Activated CD4-positive, CD25-positive, alpha-beta regulatory T cell (primary cell): ENCODE measurements at regions not wholly inside any gene's neighbourhood (a gene's known extent, or its start where the extent isn't known, plus 50 kb on each side); places are given as distances from the start of the nearest gene placed in this dataset.

Experiments used
- DNase-seq, 4 experiments: peaks; one replicate each; lab custom pipeline; 2025; lab: John Stamatoyannopoulos, UW

DNA sequence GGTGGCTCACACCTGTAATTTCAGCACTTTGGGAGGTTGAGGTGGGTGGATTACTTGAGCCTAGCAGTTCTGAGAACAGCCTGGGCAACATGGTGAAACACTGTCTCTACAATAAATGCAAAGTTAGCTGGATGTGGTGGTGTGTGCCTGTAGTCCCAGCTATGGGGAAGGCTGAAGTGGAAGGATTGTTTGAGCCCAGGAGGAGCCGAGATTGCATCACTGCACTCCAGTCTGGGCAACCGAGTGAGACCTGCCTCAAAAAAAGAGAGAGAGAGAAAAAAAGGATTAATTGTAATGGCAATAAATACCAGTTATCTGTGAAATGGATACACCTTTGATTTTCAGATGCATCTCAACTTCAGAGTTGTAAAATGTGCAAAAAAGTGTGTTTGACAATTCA is 58.8 kb downstream of the SPRY1 start:
- no peak for DNase-seq

DNA sequence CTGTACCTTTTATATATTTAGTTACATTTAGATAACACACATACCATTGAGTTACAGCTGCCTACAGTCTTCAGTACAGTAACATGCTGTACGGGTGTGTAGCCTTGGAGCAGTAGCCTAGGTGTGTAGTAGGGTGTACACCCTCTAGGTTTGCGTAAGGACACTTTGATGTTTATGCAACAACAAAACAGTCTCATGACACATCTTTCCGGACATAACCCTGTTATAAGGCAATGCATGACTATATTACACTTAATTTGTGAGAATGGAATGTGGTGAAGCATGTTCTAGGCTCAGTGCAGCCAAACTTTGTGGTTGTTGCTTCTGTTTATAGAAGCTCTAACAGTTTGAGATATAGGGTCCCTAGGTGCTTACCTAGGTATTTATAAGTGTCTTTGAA is 65.4 kb downstream of the SPRY1 start:
- no peak for DNase-seq

DNA sequence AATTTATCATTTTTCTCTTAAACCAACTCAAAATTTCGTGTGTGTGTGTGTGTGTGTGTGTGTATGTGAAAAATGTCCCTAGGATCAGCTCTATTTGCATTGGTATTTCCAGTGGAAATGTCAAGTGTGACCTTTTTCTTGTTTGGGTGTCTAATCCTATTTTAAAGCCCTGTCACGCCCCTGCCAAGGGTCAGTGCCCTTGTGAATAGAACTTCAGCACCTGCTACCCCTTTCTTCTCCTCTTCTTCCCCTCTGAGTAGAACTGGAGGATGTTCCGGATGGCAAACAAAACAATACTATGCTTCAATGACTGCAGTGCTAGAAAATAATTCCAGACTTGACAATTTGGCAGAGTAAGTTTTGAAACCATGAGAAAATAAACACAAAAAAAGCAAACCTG is 67.3 kb downstream of the SPRY1 start:
- no peak for DNase-seq

DNA sequence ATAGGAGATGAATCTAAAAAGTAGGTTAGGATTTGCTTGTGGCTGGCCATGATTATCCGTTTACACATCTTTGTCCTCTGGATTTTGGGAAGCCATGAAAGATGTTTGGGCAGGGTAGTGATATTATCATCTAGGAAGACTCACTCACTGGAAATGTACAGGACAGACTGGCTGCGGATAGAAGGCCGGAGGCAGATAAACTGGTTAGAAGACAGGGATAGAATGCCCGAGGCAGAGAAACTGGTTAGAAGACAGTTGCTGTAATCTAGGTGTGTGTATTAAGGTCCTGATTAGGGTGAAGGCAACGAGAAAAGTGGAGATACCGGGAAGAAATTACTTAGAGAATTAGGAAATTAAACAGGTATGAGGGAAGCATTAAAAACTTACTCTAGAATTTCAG is 68.8 kb downstream of the SPRY1 start:
- DNase-seq, result no peak

DNA sequence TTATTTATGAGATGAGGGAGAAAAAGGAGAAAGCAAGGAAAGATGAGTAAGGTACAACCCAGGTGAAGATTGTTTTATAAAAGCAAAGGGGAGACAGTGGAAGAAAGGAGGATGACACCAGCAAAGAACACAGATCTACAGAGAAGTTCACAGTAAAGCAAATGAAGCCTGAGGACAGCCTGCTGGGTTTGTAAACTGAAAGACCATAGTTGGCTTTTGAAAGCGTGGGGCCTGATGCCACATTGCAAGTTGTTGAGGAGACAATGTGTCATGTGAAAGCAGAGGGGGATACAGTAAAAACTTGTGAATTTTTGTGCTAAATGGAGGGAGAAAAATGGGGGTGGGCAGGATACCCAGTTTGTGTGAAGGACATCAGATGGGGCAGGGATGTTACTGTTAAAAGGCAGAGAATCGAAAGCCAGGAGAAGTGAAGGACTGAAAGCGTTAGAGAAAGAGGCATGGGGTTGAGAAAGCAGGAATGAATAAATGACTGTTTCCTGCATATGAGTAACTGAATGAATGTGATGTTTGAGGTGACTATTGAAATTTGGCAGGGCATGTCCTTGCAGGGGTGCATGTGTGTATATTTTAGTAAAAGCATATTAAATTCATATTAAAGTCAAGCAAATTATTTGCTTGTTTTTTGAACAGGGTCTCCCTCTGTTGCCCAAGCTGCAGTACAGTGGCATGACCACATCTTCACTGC is 69.6 kb downstream of the SPRY1 start:
- DNase-seq, result no peak

DNA sequence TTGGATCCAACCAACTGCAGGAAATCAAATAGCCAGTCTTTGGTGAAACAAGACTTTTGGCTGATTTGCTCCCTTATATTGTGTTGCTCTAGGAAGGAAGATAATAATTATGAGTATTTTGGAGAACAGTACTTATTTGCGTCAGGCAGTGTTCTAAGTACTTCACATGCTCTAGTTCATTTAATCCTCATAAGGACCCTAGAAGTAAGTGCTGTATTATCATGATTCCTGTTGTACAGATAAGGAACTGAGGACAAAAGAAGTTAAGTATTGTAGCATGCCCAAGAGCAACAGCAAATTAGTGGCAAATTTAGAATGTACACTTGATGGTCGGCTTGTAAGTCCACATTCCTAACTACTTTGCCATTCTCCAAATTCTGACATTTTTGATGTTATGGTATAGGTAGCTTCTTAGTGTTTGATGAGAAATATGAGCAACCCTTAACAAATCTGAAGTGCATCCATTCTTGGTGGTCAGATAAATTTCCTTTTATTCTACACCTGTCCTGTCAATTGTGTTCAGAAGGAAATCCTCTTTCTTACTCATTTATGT is 72.0 kb downstream of the SPRY1 start:
- no peak for DNase-seq

DNA sequence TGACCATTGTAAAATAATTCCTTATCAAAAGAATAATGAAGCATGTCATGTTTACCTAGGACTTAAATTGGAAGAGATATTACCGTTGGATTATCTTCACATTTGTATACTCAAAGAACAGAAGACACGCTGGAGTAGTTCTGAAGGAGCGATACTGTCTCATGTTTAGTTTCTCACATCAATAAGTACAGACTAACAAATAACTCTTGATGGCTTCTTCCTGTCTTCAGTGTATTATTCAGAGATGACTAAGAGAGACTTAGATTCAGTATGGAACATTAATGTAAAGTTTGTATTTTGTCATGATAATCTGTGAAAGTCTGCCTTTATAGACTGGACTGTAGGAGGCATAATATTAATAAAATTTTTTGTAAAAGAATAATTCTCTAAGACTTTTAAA is 72.7 kb downstream of the SPRY1 start:
- no peak for DNase-seq

DNA sequence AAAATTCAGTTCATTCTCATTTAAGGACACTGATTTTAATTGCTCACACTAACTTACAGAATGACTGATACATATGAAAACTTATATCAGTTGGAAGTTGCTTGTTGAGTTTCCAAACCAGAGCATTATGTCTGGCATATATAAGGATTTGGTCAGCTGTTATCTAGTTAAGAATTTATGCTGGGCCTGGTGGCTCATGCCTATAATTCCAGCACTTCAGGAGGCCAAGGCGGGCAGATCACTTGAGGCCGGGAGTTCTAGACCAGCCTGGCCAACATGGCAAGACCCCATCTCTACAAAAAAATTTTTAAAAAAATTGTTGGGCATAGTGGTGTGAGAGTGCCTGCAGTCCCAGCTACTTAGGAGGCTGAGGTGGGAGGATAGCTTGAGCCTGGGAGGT is 73.1 kb downstream of the SPRY1 start:
- DNase-seq, result no peak

DNA sequence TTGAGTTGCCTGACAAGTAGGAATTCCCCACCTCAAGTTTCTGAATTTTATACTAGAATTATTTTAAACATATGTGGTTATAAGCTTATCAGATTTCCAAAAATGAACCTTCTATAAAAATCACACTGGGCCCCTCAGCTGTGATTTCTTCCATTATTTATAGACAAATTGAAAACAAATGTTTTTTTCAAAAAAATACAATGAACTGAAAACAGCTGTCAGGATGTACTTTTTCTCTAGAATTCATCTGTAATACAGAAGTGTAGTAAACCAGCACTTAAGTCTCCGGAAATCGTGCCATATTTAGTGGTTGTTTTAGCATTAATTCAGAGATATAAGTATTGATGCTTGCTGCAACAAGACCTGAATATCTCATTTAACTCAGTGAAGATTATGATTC is 74.0 kb downstream of the SPRY1 start:
- no peak for DNase-seq

DNA sequence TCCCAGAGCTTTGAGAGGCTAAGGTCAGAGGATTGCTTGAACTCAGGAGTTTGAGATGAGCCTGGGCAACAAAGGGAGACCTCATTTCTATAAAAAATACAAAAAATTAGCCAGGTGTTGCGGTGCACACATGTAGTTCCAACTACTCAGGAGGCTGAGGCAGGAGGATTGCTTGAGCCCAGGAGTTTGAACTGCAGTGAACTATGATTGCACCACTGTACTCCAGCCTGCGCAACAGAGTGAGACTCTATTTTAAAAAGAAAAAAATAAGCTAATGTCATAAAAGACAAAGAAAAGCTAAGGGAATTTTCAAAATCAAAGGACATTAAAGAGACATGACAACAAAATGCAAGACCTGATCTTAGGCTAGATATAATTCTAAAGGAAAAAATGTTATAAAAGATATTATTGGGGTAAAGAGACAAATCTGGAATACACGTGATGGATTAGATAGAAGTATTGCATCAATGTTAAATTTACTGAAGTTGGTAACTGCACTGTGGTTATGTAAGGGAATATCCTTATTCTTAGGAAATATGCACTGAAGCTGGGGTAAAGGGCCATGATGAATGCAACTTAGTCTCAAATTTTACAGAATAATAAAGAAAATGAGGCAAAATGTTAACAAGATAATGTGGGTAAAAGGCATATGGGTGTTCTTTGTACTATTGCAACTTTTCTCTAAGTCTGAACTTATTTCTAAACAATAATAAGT is 75.2 kb downstream of the SPRY1 start:
- DNase-seq, result no peak

DNA sequence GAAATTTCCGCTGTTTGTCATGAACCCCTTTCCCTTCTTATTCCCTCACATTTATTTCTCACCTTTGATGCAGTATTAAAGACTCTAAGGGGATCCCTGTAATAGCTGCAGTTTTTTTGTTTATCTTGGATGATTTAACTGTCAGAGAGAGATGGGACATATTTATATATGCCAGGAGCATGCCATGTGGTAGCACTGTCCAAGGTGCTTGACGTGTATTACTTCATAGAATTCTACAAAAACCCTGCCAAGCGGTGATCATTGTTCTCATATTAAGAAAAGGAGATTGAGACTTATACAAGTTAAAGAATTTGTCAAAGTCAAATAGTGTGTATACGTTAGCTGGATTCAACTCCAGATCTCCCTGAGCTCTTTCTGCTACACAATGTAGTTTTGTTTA is 78.2 kb downstream of the SPRY1 start:
- DNase-seq, result no peak

DNA sequence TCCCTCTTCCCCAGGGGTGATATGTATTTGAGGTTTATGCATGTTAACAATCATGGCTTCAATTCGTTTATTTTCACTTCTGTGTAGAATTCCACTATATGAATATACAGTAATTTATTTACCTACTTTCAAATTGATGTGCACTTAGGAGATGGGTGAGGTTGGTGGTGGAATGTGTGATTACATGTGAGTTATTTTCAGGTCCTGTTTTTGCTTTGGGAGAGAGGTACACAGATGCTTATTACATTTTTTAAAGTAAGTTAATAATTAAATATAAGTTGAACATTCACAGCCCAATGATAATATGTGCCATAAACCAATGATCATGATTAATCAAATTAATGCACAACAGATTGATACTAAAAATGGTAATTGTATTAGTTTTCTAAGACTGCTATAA is 79.5 kb downstream of the SPRY1 start:
- no peak for DNase-seq

DNA sequence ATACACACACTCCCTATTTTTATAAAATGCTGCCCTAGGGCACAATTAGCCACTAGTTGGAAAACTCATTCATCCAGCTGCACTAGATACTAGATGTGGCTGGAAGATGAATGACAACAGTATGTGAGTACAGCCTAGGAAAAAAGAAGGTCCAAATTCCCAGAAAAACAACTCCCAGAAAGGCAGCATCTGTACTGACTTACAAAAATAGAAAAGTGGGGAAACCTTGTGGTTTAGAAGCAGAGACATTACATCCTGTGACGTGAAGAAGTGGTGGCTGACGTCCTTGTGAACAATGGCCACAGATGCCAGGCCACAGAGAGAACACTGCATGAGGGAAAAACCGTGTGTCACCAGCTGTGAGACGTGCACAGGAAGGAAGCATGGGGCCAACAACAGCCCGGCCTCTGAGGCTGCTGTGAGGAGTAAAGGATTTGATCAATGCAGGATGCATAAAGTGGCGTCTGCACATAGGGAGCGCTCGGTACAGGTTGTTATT is 81.2 kb downstream of the SPRY1 start:
- no peak for DNase-seq

DNA sequence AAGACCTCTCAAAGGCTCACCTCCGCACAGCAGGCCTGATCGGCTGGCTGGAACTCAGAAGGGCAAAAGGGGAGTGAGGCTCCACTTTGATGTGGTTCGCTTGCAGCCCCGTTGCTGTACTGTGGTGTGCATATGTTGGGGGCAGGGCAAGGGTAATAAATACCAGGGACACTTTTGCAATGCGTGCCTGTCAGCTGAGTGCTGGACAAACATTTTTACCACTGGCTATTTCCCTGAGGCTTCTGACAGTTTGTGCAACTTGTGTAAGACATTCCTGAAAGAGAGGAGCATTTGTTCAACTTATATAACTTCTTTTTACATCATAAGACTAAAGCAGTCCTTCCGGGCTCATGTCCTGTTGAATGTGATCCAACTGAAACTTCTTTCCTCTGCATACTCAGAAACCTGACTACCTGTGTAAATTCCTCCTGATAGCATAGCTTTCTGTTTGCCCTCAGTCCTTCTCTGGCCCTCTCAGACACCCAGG is 82.3 kb downstream of the SPRY1 start:
- DNase-seq, result no peak

DNA sequence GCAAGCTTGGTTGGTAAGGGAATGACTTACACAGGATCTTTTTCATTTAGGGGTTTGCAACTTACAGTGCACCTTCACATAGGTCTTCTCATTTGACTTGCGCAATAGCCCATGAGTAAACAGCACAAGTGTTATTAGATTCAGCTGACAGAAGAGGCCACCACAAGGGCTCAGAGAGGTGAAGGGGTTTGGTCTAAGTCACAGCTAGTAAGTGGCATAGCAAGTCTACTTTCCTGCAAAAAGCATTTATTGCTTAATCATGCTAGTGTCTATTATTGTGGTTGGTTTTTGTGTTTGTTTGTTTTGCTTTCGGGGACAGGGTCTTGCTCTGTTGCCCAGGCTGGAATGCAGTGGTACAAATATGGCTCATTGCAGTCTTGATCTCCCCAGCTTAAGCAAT is 83.3 kb downstream of the SPRY1 start:
- DNase-seq, result no peak

DNA sequence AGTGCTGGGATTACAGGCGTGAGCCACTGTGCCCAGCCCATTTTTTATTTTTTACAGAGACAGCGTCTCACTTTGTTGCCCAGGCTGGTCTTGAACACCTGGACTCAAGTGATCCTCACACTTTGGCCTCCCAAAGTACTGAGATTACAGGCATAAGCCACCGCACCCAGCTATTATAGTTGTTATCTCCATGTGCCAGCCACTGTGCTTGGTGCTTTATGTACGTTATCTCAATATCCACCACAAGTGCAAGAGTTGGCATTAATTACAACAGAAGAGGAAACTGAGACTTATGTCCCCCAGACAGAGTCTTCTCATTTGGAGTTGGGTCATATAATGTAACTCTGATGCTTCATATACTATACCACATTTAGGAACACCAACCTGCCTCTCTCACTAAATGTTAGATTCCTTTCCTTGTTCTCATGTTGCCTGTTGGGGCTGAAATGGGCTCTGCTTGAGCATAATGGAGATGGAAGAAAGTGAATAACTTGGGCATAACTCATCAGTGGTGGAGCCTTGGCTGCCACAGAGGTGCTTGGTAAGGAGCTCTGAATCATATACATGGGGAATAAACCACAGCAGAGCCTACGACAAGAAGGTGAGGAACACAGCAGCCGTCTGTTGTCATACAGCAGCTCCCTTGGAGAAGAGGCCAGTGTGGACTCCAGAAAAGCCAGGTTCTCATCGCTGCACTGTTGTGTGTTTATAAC is 84.3 kb downstream of the SPRY1 start:
- no peak for DNase-seq

DNA sequence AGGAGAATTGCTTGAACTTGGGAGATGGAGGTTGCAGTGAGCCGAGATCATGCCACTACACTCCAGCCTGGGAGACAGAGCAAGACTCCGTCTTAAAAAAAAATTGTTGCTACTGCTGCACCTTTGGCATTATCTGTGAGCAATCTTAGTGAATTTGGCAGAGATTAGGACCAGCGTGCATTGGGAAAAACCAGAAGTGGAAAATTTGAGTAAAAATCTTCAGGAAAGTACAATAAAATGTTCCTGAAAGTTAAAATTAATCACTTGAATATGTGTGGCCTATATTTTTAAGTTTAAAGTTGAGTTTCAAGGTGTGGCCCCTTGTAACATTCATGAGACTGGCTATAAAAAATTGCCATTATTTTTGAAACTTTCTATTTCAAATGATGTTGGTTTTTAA is 85.1 kb downstream of the SPRY1 start:
- DNase-seq, result no peak

DNA sequence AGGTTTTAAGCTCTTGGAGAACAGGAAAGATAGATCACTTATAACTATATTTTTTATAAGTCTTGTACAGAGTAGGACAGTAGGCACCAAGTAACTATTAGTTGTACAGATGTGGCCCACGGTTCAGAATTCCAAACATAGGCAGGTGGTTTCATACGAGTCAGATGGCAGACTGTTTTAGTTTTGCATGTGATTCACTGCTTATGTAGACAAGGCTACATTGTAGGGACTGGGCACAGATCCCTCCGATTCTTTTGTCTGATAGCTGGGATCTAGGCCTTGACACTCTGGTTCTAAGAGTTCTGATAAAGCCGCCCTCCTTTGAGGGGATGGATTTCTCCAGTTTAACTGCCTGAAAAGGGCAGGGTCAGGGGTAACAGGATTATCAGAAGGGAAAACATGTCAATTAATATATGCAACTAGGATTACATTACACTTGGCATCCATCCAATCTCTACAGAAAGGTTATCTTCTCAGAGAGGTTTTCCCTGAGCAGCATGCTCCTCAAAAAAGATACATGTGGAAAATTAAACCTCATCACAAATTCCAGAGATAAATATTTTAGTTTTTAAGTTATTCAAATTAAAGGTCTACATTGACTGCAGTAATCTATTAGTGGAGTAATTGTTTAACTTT is 87.8 kb downstream of the SPRY1 start:
- no peak for DNase-seq

DNA sequence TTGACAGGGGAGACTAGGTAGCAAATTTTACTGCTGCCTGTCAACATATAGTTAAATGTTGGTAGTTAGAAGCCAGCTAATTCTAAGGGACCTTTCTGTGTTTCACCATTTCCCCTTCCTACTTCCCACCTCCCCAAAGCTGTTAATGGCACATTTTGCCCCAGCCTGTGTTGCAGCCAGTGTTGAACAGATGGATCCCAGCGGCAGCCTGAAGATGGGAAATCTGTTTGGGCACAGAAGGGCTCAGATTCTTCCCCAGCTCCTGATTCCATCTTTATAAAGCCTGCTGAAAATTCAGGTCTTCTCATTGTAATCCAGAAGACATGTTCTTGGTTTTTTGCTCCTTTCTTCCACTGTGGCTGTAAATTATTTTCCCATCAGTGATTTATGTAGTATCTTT is 89.0 kb downstream of the SPRY1 start:
- no peak for DNase-seq

DNA sequence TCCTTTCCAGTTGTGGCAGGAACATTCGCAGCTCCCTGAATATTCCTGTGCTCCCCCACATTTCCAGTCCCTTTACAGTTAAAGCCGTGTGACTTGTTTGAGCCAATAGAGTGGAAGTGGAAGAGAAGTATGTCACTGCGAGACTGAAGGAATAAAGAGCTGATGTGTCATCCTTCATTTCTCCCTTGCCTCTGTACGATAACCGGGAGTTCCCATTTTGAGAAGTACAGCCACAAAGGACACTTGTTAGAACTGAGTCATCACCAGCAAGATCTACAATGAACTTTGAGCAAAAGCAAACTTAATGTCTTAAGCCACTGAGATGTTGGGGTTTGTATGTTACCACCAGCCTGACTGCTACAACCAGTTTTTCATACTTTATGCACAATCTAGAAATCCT is 92.3 kb downstream of the SPRY1 start:
- DNase-seq, result no peak

DNA sequence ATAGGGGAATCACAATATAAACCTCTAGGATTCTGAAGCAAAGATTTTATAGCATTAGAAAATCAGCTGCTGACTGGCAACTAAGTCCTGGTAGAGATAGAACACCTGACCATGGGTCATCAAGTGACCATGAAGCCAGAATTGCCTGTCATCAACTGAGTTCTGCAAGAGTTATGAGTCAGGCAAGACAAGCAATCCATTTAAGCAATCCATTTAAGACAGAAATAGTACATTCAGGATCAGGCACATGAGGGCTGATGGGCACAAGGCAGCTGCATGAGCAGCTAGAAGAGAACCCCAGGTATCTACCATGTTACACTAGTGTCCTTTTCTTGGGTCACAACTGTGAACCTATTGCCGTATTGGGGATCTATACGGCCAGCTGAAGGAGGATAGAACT is 98.9 kb downstream of the SPRY1 start:
- DNase-seq, result no peak

DNA sequence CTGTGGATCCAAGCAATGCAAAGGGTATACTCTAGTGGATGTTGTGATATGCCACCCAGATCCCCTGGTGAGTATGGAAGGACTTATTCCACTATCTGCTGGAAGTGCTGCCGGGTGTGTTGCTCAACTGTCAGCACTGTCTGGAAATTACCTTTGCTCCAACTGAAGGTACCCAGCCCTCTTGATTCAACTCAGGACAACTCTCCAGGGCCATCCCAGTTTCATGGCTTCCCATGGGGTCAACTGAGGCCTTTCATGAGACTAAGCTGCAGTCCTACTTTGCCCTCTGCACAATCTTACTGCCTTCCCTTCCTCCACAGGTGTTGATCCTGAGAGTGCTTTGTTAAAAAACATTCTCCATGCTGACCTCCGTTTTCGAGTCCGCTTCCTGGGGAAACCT is 99.8 kb downstream of the SPRY1 start:
- no peak for DNase-seq
